ENCODE measurements at regions not wholly inside any gene's neighbourhood (a gene's known extent, or its start where the extent isn't known, plus 50 kb on each side); places are given as distances from the start of the nearest gene placed in this dataset.

- intact Hi-C loops (cut with micrococcal nuclease) = no loop called here
- ChIA-PET POLR2A (ENCODE audit: unreplicated experiment) (no interaction called here), CTCF (no interaction called here)
Observed at GRCh38 chr3:188066141-188066540, 87.8 kb upstream of the LPP start.

More at GRCh38 chr3:188066141-188066540, 87.8 kb upstream of the LPP start:
- no peak overlapping the region; the same call in 1 of the 2 replicates for H2BK120ac ChIP-seq (ENCODE audit: low read depth, low read length)
- H2BK15ac ChIP-seq (ENCODE audit: low read depth, low read length) = peak overlapping the region; percentile 14; the same call in 1 of the 3 replicates
- TF ChIP-seq SMC3 (IDR thresholded peaks at IDR 0.05; ENCODE audit: low read depth, low read length) (no peak), MAZ (IDR thresholded peaks at IDR 0.05; ENCODE audit: borderline replicate concordance, low read depth, low read length) (no peak), RFX5 (IDR thresholded peaks at IDR 0.05; ENCODE audit: low read depth, low read length) (no peak), RAD21 (IDR thresholded peaks at IDR 0.05; ENCODE audit: low read length) (no peak), NFE2L2 (IDR thresholded peaks at IDR 0.05; ENCODE audit: low read depth, low read length) (no peak), MXI1 (IDR thresholded peaks at IDR 0.05; ENCODE audit: borderline replicate concordance, low read depth, low read length) (no peak), POLR2A (IDR thresholded peaks at IDR 0.05; ENCODE audit: low read depth, low read length) (no peak), CEBPB (IDR thresholded peaks at IDR 0.05; ENCODE audit: low read depth, low read length) (no peak), RCOR1 (IDR thresholded peaks at IDR 0.05; ENCODE audit: insufficient replicate concordance, low read length) (no peak), MAFK (IDR thresholded peaks at IDR 0.05; ENCODE audit: low read depth, low read length) (no peak), FOS (IDR thresholded peaks at IDR 0.05; ENCODE audit: low read depth, low read length) (no peak), CHD1 (IDR thresholded peaks at IDR 0.05; ENCODE audit: low read depth, low read length) (no peak), USF2 (IDR thresholded peaks at IDR 0.05; ENCODE audit: low read depth, low read length) (no peak)
- TF ChIP-seq, protein P1, sequence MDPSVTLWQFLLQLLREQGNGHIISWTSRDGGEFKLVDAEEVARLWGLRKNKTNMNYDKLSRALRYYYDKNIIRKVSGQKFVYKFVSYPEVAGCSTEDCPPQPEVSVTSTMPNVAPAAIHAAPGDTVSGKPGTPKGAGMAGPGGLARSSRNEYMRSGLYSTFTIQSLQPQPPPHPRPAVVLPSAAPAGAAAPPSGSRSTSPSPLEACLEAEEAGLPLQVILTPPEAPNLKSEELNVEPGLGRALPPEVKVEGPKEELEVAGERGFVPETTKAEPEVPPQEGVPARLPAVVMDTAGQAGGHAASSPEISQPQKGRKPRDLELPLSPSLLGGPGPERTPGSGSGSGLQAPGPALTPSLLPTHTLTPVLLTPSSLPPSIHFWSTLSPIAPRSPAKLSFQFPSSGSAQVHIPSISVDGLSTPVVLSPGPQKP (IDR thresholded peaks at IDR 0.05; ENCODE audit: borderline replicate concordance, low read depth, low read length) = no peak
- no peak overlapping the region for H3K9ac ChIP-seq (ENCODE audit: low read depth, low read length)
- ATAC-seq (ENCODE audit: low read depth) (no peak), DNase-seq (no peak)
- H4K8ac ChIP-seq (ENCODE audit: low read depth in 2 of 2, low read length in 2 of 2) = no peak overlapping the region
- dilution Hi-C loops (cut with HindIII; ENCODE audit: low sequenced_read_pairs, unreplicated experiment) = no loop called here
- H3K56ac ChIP-seq (ENCODE audit: extremely low read depth, insufficient read depth, low read length) = no peak overlapping the region
- no peak overlapping the region for H3K4me3 ChIP-seq (ENCODE audit: insufficient read depth, low read depth, low read length)
- H2BK20ac ChIP-seq (ENCODE audit: low read depth, low read length) = no peak overlapping the region
- H3K4me1 ChIP-seq (ENCODE audit: control insufficient read depth, insufficient read depth, low read length) = peaks cover 11% of the 10 kb centered on the region
- H3K9me1 ChIP-seq (ENCODE audit: insufficient read depth, low read length) = peaks cover 8% of the 10 kb centered on the region
- in situ Hi-C loops (cut with MboI; ENCODE audit: low sequenced_read_pairs) = no loop called here
- 0 out of 2 replicates have a peak overlapping the region, but pooled peaks have one; percentile 48 for H2AK5ac ChIP-seq (ENCODE audit: low read depth, low read length)
- no peaks in the 10 kb centered on the region for H4K20me1 ChIP-seq (ENCODE audit: insufficient read depth, low read length)
- no peaks in the 10 kb centered on the region; the same call in 1 of the 2 replicates for H3K36me3 ChIP-seq (ENCODE audit: control insufficient read depth, insufficient read depth, low read length)
- no peaks in the 10 kb centered on the region for H3K9me3 ChIP-seq (ENCODE audit: control insufficient read depth, insufficient read depth, low read length)
- H4K91ac ChIP-seq (ENCODE audit: insufficient read depth, low read depth, low read length) = no peak overlapping the region
- H3K4ac ChIP-seq (ENCODE audit: low read depth, low read length) = no peak overlapping the region
- no peak overlapping the region for H3K4me2 ChIP-seq (ENCODE audit: low read depth, low read length)
- no peak overlapping the region for H3K23ac ChIP-seq (ENCODE audit: low read depth, low read length)
- no peak overlapping the region for H2BK5ac ChIP-seq (ENCODE audit: low read depth, low read length, poor library complexity, severe bottlenecking)
- H2AFZ ChIP-seq (replicated peaks; ENCODE audit: low read length, poor library complexity) = no peak overlapping the region
- no TSS peak for BruUV-seq (replicated peaks)
- H3K14ac ChIP-seq (replicated peaks; ENCODE audit: low read depth, low read length) = no peak overlapping the region
- no peak overlapping the region for H3K27ac ChIP-seq (ENCODE audit: insufficient read depth, low read length)
- WGBS, 2 experiments (ENCODE audit: extremely low coverage in 2 of 2, insufficient read length in 1 of 2) = 90% methylated on average over 2 of the region's 5 CpGs; no CpG with 5 or more reads in 1 of the 2 experiments
- no peaks in the 10 kb centered on the region for H3K79me1 ChIP-seq (ENCODE audit: low read depth in 1 of 2, low read length in 2 of 2)
- no peak overlapping the region for H2AK9ac ChIP-seq (replicated peaks; ENCODE audit: low read depth, low read length, poor library complexity)
- no peak overlapping the region for H3K18ac ChIP-seq (ENCODE audit: low read depth, low read length)
- no peak overlapping the region for H4K5ac ChIP-seq (ENCODE audit: low read depth, low read length)
- H3K27me3 ChIP-seq (ENCODE audit: control insufficient read depth, insufficient read depth, low read length) = no peaks in the 10 kb centered on the region

Data from IMR-90 (cell line).